K562 (cell line): ENCODE measurements at regions not wholly inside any gene's neighbourhood (a gene's known extent, or its start where the extent isn't known, plus 50 kb on each side); places are given as distances from the start of the nearest gene placed in this dataset.

ENCODE experiments used
- ATAC-seq: fragments of 200-7000 bp; cut with Tn5 transposase; 3 replicates; pipeline ENCODE4 v1.9.1; 2020; ENCODE audit warnings: moderate library complexity
- BruUV-seq: library from RNA; stranded (reverse); fragments of 400-500 nt; replicated peaks from 2 replicates; lab custom pipeline; 2021; lab: Mats Ljungman, UMichigan
- CTCF ChIA-PET: fragments of 300-600 bp; formaldehyde crosslinking; extraction: SDS; loops from one replicate; lab custom pipeline; 2021; ENCODE audit warnings: low intra/inter-chr PET ratio; lab: Yijun Ruan, JAX
- POLR2A ChIA-PET: fragments of 300-600, 350-650 bp; sonication (Branson Sonifier 250); formaldehyde crosslinking; extraction: SDS; loops from one replicate; lab custom pipeline; 2021; ENCODE audit warnings: antibody characterized with exemption, inconsistent platforms; lab: Yijun Ruan, JAX
- DNase-seq, 4 experiments: peaks; one replicate each; pipeline versions ENCODE4 v3.0.0 to v3.0.0-alpha.2; 2011 to 2018; ENCODE audit warnings: low spot score in 3 of 4, mixed read lengths in 3 of 4; ENCODE audit errors: extremely low read depth in 1 of 4
- FAIRE-seq: peaks from 2 replicates; lab custom pipeline; 2011; peaks lifted over from hg19 to GRCh38; lab: Jason Lieb, UNC
- H2AFZ ChIP-seq: 2 replicates; pipeline ENCODE4 v1.6.0; 2011; ENCODE audit warnings: low read depth, low read length, control low read depth, inconsistent platforms
- H3K27ac ChIP-seq: fragments of 200-600 bp; 3 replicates; pipeline ENCODE4 v1.8.0; 2011; ENCODE audit warnings: low read depth, mild to moderate bottlenecking, control low read depth, inconsistent platforms, low read length, moderate library complexity, mixed read lengths; ENCODE audit errors: extremely low read depth
- H3K27me3 ChIP-seq, 2 experiments: fragments of 300-600 bp in 1 of 2; 2 replicates in 1 of 2; 3 replicates in 1 of 2; pipeline versions ENCODE4 v1.6.0 to v1.8.0; 2011; ENCODE audit warnings: inconsistent platforms in 2 of 2, low read length in 2 of 2, mild to moderate bottlenecking in 1 of 2, mixed read lengths in 1 of 2, moderate library complexity in 1 of 2; ENCODE audit not compliant: control insufficient read depth in 2 of 2, insufficient read depth in 2 of 2
- H3K36me3 ChIP-seq: fragments of 300-600 bp; 3 replicates; pipeline ENCODE4 v1.8.0; 2011; ENCODE audit warnings: mild to moderate bottlenecking, low read length, inconsistent platforms; ENCODE audit not compliant: control insufficient read depth, insufficient read depth
- H3K4me1 ChIP-seq, 2 experiments: fragments of 200-600 bp in 1 of 2; replicated peaks in 1 of 2; 2 replicates in 1 of 2; 3 replicates in 1 of 2; pipeline versions ENCODE4 v1.5.1 to v1.8.0; 2011; ENCODE audit warnings: inconsistent platforms in 2 of 2, low read length in 2 of 2, mild to moderate bottlenecking in 1 of 2, mixed read lengths in 1 of 2, moderate library complexity in 1 of 2; ENCODE audit not compliant: control insufficient read depth in 2 of 2, insufficient read depth in 2 of 2
- H3K4me2 ChIP-seq: 2 replicates; pipeline ENCODE4 v1.6.1; 2011; ENCODE audit warnings: low read length, control low read depth, inconsistent platforms, mixed read lengths; ENCODE audit not compliant: insufficient read depth
- H3K4me3 ChIP-seq: fragments of 200-600 bp; sonication (generic), shearing (Covaris generic); 2 replicates; pipeline ENCODE4 v1.5.1; 2016; ENCODE audit warnings: control low read depth, inconsistent platforms
- H3K79me2 ChIP-seq: fragments of 200-600 bp; 3 replicates; pipeline ENCODE4 v1.8.0; 2011; ENCODE audit warnings: low read length, inconsistent platforms; ENCODE audit not compliant: control insufficient read depth, insufficient read depth
- H3K9ac ChIP-seq, 2 experiments: 2 replicates each; pipeline versions ENCODE4 v1.6.0 to v1.6.1; 2011; ENCODE audit warnings: low read depth in 2 of 2, low read length in 2 of 2, control low read depth in 1 of 2, inconsistent platforms in 1 of 2, mild to moderate bottlenecking in 1 of 2, mixed read lengths in 1 of 2; ENCODE audit not compliant: insufficient read depth in 1 of 2
- H3K9me1 ChIP-seq: one replicate; pipeline ENCODE4 v1.6.0; 2011; ENCODE audit warnings: inconsistent platforms, mild to moderate bottlenecking, low read length, moderate library complexity; ENCODE audit not compliant: control insufficient read depth, insufficient read depth
- H3K9me3 ChIP-seq: replicated peaks from 2 replicates; pipeline ENCODE4 v1.5.1; 2011; ENCODE audit warnings: low read depth, low read length, inconsistent platforms; ENCODE audit not compliant: control insufficient read depth, insufficient read depth
- H4K20me1 ChIP-seq: replicated peaks from 2 replicates; pipeline ENCODE4 v1.6.1; 2011; ENCODE audit warnings: low read length, inconsistent platforms, mixed read lengths; ENCODE audit not compliant: control insufficient read depth, insufficient read depth
- BACH1 ChIP-seq: fragments of 200-800 bp; sonication (Bioruptor generic); IDR thresholded peaks from 2 replicates; pipeline ENCODE4 v1.6.1; 2016; ENCODE audit warnings: missing genetic modification characterization, missing compliant biosample characterization
- CAMTA2 ChIP-seq: fragments of 250-450 bp; sonication (Bioruptor Pico); conservative IDR thresholded peaks from 2 replicates; pipeline ENCODE4 v1.5.1; 2022
- CEBPG ChIP-seq, 3 experiments: fragments of 200-800 bp in 1 of 3; sonication (Bioruptor generic) in 1 of 3; sonication (generic) in 1 of 3; formaldehyde crosslinking in 1 of 3; IDR thresholded peaks in 2 of 3; conservative IDR thresholded peaks in 1 of 3; 2 replicates each; pipeline versions ENCODE4 v1.6.1 to v1.8.0; 2016 to 2022; ENCODE audit warnings: missing compliant biosample characterization in 2 of 3, missing genetic modification characterization in 2 of 3, mild to moderate bottlenecking in 1 of 3, missing genetic modification reagents in 1 of 3
- DACH1 ChIP-seq: fragments of 450-650 bp; IDR thresholded peaks from 2 replicates; pipeline ENCODE4 v1.6.1; 2018; ENCODE audit not compliant: partially characterized antibody
- LCOR ChIP-seq: sonication (generic); formaldehyde crosslinking; IDR thresholded peaks from 2 replicates; pipeline ENCODE4 v1.8.0; 2022; ENCODE audit warnings: mild to moderate bottlenecking, missing genetic modification reagents
- PTBP1 ChIP-seq: fragments of 200-400 bp; formaldehyde crosslinking; IDR thresholded peaks from 2 replicates; pipeline ENCODE4 v1.6.1; 2017; ENCODE audit warnings: low read depth, low read length
- SLC30A9 ChIP-seq: fragments of 250-450 bp; sonication (Bioruptor Pico); IDR thresholded peaks from 2 replicates; pipeline ENCODE4 v1.8.0; 2022; ENCODE audit warnings: mild to moderate bottlenecking, moderate library complexity
- ZNF384 ChIP-seq: IDR thresholded peaks from 2 replicates; pipeline ENCODE4 v1.6.1; 2012; ENCODE audit warnings: low read depth, low read length, improper control_type of control experiment
- ZNF431 ChIP-seq: sonication (generic); formaldehyde crosslinking; IDR thresholded peaks from 2 replicates; pipeline ENCODE4 v1.8.0; 2022; ENCODE audit warnings: mild to moderate bottlenecking, missing genetic modification reagents
- WGBS: fragments of 100-300 bp; shearing (Covaris generic); methylation state at CpG from one replicate; pipeline ENCODE4 v1.1.6; 2016; ENCODE audit warnings: low coverage, mixed read lengths; ENCODE audit not compliant: insufficient coverage; ENCODE audit errors: missing lambda C conversion rate; 5-methylcytosine and 5-hydroxymethylcytosine counted together
- in situ Hi-C: fragments of 300-500 bp; cut with MboI; formaldehyde crosslinking; loops from 4 replicates; pipeline ENCODE4 v1.15.0; 2018; ENCODE audit warnings: inconsistent platforms, mixed read lengths
- intact Hi-C: fragments of 100-400 bp; cut with micrococcal nuclease; formaldehyde crosslinking; loops from 2 replicates; pipeline ENCODE4 v1.14.2; 2022
- TF ChIP-seq, protein P1 (sequence below): fragments of 450-650 bp; IDR thresholded peaks from 2 replicates; pipeline ENCODE4 v1.6.1; 2016; ENCODE audit warnings: low read depth, mild to moderate bottlenecking, moderate library complexity
- TF ChIP-seq, protein P2 (sequence below), 3 experiments: fragments of 200-800 bp in 1 of 3; fragments of 250-450 bp in 1 of 3; fragments of 450-650 bp in 1 of 3; sonication (Bioruptor Pico) in 1 of 3; sonication (Bioruptor generic) in 1 of 3; formaldehyde crosslinking in 1 of 3; IDR thresholded peaks; 2 replicates each; pipeline versions ENCODE4 v1.6.1 to v1.8.0; 2016 to 2022; ENCODE audit warnings: mild to moderate bottlenecking in 2 of 3, missing genetic modification characterization in 2 of 3, missing compliant biosample characterization in 1 of 3, moderate library complexity in 1 of 3
- TF ChIP-seq, protein P3 (sequence below), 2 experiments: IDR thresholded peaks; 2 replicates each; pipeline ENCODE4 v1.6.1; 2012; ENCODE audit warnings: improper control_type of control experiment in 2 of 2, low read depth in 2 of 2, low read length in 2 of 2, borderline replicate concordance in 1 of 2
- TF ChIP-seq, protein P4 (sequence below): IDR thresholded peaks from 2 replicates; pipeline ENCODE4 v1.6.1; 2012; ENCODE audit warnings: low read depth, low read length, improper control_type of control experiment, borderline replicate concordance

DNA sequence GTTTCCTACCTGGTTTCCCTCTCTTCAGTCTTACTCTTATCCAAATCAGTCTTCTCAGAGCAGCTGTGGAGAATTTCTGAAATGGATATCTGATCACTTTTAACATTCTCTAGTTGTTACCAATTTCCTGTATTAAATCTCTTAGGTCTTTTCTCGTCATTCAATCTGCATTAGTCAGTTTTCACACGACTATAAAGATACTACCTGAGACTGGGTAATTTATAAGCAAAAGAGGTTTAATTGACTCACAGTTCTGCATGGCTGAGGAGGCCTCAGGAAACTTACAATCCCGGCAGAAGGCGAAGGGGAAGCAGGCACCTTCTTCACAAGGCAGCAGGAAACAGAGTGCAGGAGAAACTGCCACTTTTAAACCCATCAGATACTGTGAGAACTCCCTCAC is 444.8 kb downstream of the GATA3 start:
- CTCF ChIA-PET: no interaction called here
- H3K9me1 ChIP-seq: no peaks in the 10 kb centered on the region
- H3K4me3 ChIP-seq: no peak overlapping the region
- no peaks in the 10 kb centered on the region for H3K4me1 ChIP-seq
- no peaks in the 10 kb centered on the region for H4K20me1 ChIP-seq
- in situ Hi-C loops (no loop called here), intact Hi-C loops (no loop called here)
- no peak overlapping the region for H2AFZ ChIP-seq
- H3K4me2 ChIP-seq: no peak overlapping the region
- POLR2A ChIA-PET: interaction anchor here (0.5 to 0.7 kb wide), 2 partner anchors 1069 to 1089 kb away, joined by 3 to 4 read pairs; partner anchors contain the start of gene SFMBT2
- DNase-seq (no peak), ATAC-seq (no peak), FAIRE-seq (no peak)
- H3K27me3 ChIP-seq: no peaks in the 10 kb centered on the region
- no peak overlapping the region for H3K27ac ChIP-seq
- no peak overlapping the region for H3K9ac ChIP-seq
- H3K79me2 ChIP-seq: no peaks in the 10 kb centered on the region
- H3K9me3 ChIP-seq: no peaks in the 10 kb centered on the region
- no peaks in the 10 kb centered on the region for H3K36me3 ChIP-seq
- 1% methylated on average over 4 of the region's 4 CpGs for WGBS
- no TSS peak for BruUV-seq
- TF ChIP-seq CEBPG (CRISPR knock-in tag; IDR thresholded peaks at IDR 0.05) (no peak), CEBPG (tag; conservative IDR thresholded peaks at IDR 0.05 in 1 of 2, IDR thresholded peaks at IDR 0.05 in 1 of 2) (no peak), PTBP1 (no peak), CAMTA2 (no peak), DACH1 (no peak), SLC30A9 (no peak), LCOR (no peak), ZNF431 (CRISPR knock-in tag) (no peak), ZNF384 (no peak), BACH1 (no peak)
- TF ChIP-seq, protein P1, sequence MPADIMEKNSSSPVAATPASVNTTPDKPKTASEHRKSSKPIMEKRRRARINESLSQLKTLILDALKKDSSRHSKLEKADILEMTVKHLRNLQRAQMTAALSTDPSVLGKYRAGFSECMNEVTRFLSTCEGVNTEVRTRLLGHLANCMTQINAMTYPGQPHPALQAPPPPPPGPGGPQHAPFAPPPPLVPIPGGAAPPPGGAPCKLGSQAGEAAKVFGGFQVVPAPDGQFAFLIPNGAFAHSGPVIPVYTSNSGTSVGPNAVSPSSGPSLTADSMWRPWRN: no peak
- TF ChIP-seq, protein P2, sequence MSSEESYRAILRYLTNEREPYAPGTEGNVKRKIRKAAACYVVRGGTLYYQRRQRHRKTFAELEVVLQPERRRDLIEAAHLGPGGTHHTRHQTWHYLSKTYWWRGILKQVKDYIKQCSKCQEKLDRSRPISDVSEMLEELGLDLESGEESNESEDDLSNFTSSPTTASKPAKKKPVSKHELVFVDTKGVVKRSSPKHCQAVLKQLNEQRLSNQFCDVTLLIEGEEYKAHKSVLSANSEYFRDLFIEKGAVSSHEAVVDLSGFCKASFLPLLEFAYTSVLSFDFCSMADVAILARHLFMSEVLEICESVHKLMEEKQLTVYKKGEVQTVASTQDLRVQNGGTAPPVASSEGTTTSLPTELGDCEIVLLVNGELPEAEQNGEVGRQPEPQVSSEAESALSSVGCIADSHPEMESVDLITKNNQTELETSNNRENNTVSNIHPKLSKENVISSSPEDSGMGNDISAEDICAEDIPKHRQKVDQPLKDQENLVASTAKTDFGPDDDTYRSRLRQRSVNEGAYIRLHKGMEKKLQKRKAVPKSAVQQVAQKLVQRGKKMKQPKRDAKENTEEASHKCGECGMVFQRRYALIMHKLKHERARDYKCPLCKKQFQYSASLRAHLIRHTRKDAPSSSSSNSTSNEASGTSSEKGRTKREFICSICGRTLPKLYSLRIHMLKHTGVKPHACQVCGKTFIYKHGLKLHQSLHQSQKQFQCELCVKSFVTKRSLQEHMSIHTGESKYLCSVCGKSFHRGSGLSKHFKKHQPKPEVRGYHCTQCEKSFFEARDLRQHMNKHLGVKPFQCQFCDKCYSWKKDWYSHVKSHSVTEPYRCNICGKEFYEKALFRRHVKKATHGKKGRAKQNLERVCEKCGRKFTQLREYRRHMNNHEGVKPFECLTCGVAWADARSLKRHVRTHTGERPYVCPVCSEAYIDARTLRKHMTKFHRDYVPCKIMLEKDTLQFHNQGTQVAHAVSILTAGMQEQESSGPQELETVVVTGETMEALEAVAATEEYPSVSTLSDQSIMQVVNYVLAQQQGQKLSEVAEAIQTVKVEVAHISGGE (CRISPR knock-in tag; IDR thresholded peaks at IDR 0.05): no peak
- TF ChIP-seq, protein P3, sequence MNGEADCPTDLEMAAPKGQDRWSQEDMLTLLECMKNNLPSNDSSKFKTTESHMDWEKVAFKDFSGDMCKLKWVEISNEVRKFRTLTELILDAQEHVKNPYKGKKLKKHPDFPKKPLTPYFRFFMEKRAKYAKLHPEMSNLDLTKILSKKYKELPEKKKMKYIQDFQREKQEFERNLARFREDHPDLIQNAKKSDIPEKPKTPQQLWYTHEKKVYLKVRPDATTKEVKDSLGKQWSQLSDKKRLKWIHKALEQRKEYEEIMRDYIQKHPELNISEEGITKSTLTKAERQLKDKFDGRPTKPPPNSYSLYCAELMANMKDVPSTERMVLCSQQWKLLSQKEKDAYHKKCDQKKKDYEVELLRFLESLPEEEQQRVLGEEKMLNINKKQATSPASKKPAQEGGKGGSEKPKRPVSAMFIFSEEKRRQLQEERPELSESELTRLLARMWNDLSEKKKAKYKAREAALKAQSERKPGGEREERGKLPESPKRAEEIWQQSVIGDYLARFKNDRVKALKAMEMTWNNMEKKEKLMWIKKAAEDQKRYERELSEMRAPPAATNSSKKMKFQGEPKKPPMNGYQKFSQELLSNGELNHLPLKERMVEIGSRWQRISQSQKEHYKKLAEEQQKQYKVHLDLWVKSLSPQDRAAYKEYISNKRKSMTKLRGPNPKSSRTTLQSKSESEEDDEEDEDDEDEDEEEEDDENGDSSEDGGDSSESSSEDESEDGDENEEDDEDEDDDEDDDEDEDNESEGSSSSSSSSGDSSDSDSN (IDR thresholded peaks at IDR 0.05; ENCODE audit: borderline replicate concordance in 1 of 2, low read depth in 2 of 2, low read length in 2 of 2): no peak
- TF ChIP-seq, protein P4, sequence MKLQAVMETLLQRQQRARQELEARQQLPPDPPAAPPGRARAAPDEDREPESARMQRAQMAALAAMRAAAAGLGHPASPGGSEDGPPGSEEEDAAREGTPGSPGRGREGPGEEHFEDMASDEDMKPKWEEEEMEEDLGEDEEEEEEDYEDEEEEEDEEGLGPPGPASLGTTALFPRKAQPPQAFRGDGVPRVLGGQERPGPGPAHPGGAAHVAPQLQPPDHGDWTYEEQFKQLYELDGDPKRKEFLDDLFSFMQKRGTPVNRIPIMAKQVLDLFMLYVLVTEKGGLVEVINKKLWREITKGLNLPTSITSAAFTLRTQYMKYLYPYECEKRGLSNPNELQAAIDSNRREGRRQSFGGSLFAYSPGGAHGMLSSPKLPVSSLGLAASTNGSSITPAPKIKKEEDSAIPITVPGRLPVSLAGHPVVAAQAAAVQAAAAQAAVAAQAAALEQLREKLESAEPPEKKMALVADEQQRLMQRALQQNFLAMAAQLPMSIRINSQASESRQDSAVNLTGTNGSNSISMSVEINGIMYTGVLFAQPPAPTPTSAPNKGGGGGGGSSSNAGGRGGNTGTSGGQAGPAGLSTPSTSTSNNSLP: no peak
